ENCODE measurements at regions not wholly inside any gene's neighbourhood (a gene's known extent, or its start where the extent isn't known, plus 50 kb on each side); places are given as distances from the start of the nearest gene placed in this dataset.
A peak's percentile ranks its signal among the peaks of the same experiment; 100 is the strongest.

- 72 to 74% methylated on average over 6 of the region's 6 CpGs for WGBS, 2 donors
- no peak for TF ChIP-seq POLR2A (IDR thresholded peaks at IDR 0.05)
- TF ChIP-seq CTCF (IDR thresholded peaks at IDR 0.05): no peak
- intact Hi-C loops (cut with DNase I; ENCODE audit: low total_unique reads): no loop called here
- H3K4me3 ChIP-seq (ENCODE audit: low read depth, poor library complexity, severe bottlenecking): no peak overlapping the region
- peak in 1 of 2 donors; percentile 8 for DNase-seq (ENCODE audit: low spot score in 2 of 2)
Measured at GRCh38 chr14:49986343-49987014, 93.6 kb downstream of the ARF6 start.

GRCh38 chr14:49988080-49988990 is 95.5 kb downstream of the ARF6 start:
- no peak overlapping the region for H3K4me3 ChIP-seq (ENCODE audit: low read depth, poor library complexity, severe bottlenecking)
- intact Hi-C loops (cut with DNase I; ENCODE audit: low total_unique reads): no loop called here
- DNase-seq (ENCODE audit: low spot score in 2 of 2): peak in 1 of 2 donors; percentile 37
- WGBS, 2 donors: 83 to 86% methylated on average over 9 of the region's 9 CpGs
- TF ChIP-seq CTCF (IDR thresholded peaks at IDR 0.05): no peak
- TF ChIP-seq POLR2A (IDR thresholded peaks at IDR 0.05): no peak

- TF ChIP-seq POLR2A (IDR thresholded peaks at IDR 0.05) (no peak), CTCF (IDR thresholded peaks at IDR 0.05) (no peak)
- intact Hi-C loops (cut with DNase I; ENCODE audit: low total_unique reads): no loop called here
- whole genome bisulfite sequencing, 2 donors: 88 to 90% methylated on average over 2 of the region's 2 CpGs
- no peak overlapping the region for H3K4me3 ChIP-seq (ENCODE audit: low read depth, poor library complexity, severe bottlenecking)
- peak in 1 of 2 donors; percentile 6 for DNase-seq (ENCODE audit: low spot score in 2 of 2)
Measured at GRCh38 chr14:49989966-49990365, 97.1 kb downstream of the ARF6 start.

- H3K4me3 ChIP-seq (ENCODE audit: low read depth, poor library complexity, severe bottlenecking): no peak overlapping the region
- peak in 1 of 2 donors; percentile 28 for DNase-seq (ENCODE audit: low spot score in 2 of 2)
- TF ChIP-seq POLR2A (IDR thresholded peaks at IDR 0.05): no peak
- no peak for TF ChIP-seq CTCF (IDR thresholded peaks at IDR 0.05)
- WGBS, 2 donors: 95 to 97% methylated on average over 4 of the region's 4 CpGs
- intact Hi-C loops (cut with DNase I; ENCODE audit: low total_unique reads): no loop called here
Measured at GRCh38 chr14:49991491-49991890, 98.6 kb downstream of the ARF6 start.

GRCh38 chr14:49992036-49992435 is 99.2 kb downstream of the ARF6 start:
- intact Hi-C loops (cut with DNase I; ENCODE audit: low total_unique reads): no loop called here
- H3K4me3 ChIP-seq (ENCODE audit: low read depth, poor library complexity, severe bottlenecking): no peak overlapping the region
- WGBS, 2 donors: 97% methylated on average over 7 of the region's 7 CpGs
- no peak for DNase-seq (ENCODE audit: low spot score in 2 of 2)
- TF ChIP-seq CTCF (IDR thresholded peaks at IDR 0.05): no peak
- no peak for TF ChIP-seq POLR2A (IDR thresholded peaks at IDR 0.05)

Measured in lower leg skin (tissue), 4 donors.